HEK293T (cell line): ENCODE measurements at regions not wholly inside any gene's neighbourhood (a gene's known extent, or its start where the extent isn't known, plus 50 kb on each side); places are given as distances from the start of the nearest gene placed in this dataset.

Experiments
- CTCF ChIA-PET: fragments of 350-600 bp; formaldehyde crosslinking; extraction: SDS; loops from one replicate; lab custom pipeline; 2021; ENCODE audit warnings: antibody characterized with exemption, inconsistent platforms; lab: Yijun Ruan, JAX
- POLR2A ChIA-PET: fragments of 350-600 bp; formaldehyde crosslinking; extraction: SDS; loops from one replicate; lab custom pipeline; 2020; ENCODE audit warnings: antibody characterized with exemption, inconsistent platforms; lab: Yijun Ruan, JAX
- DNase-seq: peaks from one replicate; pipeline ENCODE4 v3.0.0; 2012; ENCODE audit warnings: mixed read lengths; ENCODE audit errors: extremely low spot score
- ARNT ChIP-seq: fragments of 450-650 bp; IDR thresholded peaks from 2 replicates; pipeline ENCODE4 v1.6.1; 2017; ENCODE audit warnings: mild to moderate bottlenecking
- BHLHE40 ChIP-seq: fragments of 450-650 bp; IDR thresholded peaks from 2 replicates; pipeline ENCODE4 v1.6.1; 2016; ENCODE audit warnings: mild to moderate bottlenecking, moderate library complexity, borderline replicate concordance
- CTBP1 ChIP-seq: fragments of 450-650 bp; IDR thresholded peaks from 2 replicates; pipeline ENCODE4 v1.6.1; 2016; ENCODE audit warnings: borderline replicate concordance
- ELF4 ChIP-seq: fragments of 450-650 bp; IDR thresholded peaks from 2 replicates; pipeline ENCODE4 v1.6.1; 2017; ENCODE audit warnings: antibody characterized with exemption
- FOXA1 ChIP-seq: fragments of 450-650 bp; IDR thresholded peaks from 2 replicates; pipeline ENCODE4 v1.6.1; 2016; ENCODE audit warnings: mild to moderate bottlenecking
- FOXK2 ChIP-seq: fragments of 450-650 bp; IDR thresholded peaks from 2 replicates; pipeline ENCODE4 v1.6.1; 2016; ENCODE audit warnings: mild to moderate bottlenecking
- FOXM1 ChIP-seq: fragments of 450-650 bp; IDR thresholded peaks from 2 replicates; pipeline ENCODE4 v1.6.1; 2017; ENCODE audit warnings: mild to moderate bottlenecking, borderline replicate concordance
- HDGF ChIP-seq: fragments of 450-650 bp; IDR thresholded peaks from 2 replicates; pipeline ENCODE4 v1.6.1; 2017; ENCODE audit warnings: antibody characterized with exemption, borderline replicate concordance
- L3MBTL2 ChIP-seq: fragments of 450-650 bp; conservative IDR thresholded peaks from 2 replicates; pipeline ENCODE4 v1.6.1; 2016; ENCODE audit warnings: mild to moderate bottlenecking
- LEF1 ChIP-seq: fragments of 450-650 bp; IDR thresholded peaks from 2 replicates; pipeline ENCODE4 v1.6.1; 2017; ENCODE audit warnings: mild to moderate bottlenecking, borderline replicate concordance
- NFRKB ChIP-seq: fragments of 450-650 bp; IDR thresholded peaks from 2 replicates; pipeline ENCODE4 v1.6.1; 2016; ENCODE audit warnings: mild to moderate bottlenecking, moderate library complexity
- SP1 ChIP-seq: fragments of 450-650 bp; IDR thresholded peaks from 2 replicates; pipeline ENCODE4 v1.6.1; 2017
- SUZ12 ChIP-seq: fragments of 450-650 bp; IDR thresholded peaks from 2 replicates; pipeline ENCODE4 v1.6.1; 2016; ENCODE audit warnings: mild to moderate bottlenecking
- TARDBP ChIP-seq: fragments of 450-650 bp; IDR thresholded peaks from 2 replicates; pipeline ENCODE4 v1.6.1; 2016
- ZNF384 ChIP-seq: fragments of 450-650 bp; IDR thresholded peaks from 2 replicates; pipeline ENCODE4 v1.6.1; 2016
- TF ChIP-seq, protein P1 (sequence below): fragments of 450-650 bp; IDR thresholded peaks from 2 replicates; pipeline ENCODE4 v1.6.1; 2016

DNA sequence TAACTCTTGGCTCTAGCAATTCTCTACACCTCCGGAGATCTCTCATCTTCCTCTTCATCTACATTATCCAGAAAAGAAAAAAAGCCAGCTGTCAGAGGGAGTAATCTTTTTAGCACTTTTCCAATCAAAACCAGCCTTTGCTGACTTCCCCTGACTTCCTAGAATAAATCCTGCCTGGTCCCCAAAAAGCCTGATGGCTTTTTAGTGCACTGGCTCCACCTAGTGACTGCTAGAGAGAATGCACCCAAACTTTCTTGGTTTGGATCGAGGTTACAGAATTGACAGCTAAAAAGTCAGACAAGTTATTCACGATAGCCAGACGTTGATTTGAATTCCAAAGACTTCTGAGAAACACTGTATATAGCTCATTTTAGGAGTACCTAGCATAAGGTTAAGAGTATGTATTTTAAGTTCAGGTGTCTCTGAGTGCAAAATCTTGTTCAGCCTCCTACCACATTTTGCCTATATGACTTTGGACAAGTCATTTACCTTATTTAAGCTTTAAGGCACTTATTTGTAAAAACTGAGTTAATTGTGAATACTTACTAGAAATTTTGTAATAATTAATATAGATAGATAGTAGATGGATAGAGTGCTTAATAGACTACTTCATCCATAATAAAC is 185.7 kb upstream of the GRIN2B start:
- peak; percentile 58 for DNase-seq
- TF ChIP-seq TARDBP: no peak
- TF ChIP-seq, protein P1, sequence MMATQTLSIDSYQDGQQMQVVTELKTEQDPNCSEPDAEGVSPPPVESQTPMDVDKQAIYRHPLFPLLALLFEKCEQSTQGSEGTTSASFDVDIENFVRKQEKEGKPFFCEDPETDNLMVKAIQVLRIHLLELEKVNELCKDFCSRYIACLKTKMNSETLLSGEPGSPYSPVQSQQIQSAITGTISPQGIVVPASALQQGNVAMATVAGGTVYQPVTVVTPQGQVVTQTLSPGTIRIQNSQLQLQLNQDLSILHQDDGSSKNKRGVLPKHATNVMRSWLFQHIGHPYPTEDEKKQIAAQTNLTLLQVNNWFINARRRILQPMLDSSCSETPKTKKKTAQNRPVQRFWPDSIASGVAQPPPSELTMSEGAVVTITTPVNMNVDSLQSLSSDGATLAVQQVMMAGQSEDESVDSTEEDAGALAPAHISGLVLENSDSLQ: peak; percentile 5; the same call in 1 of the 2 replicates

DNA sequence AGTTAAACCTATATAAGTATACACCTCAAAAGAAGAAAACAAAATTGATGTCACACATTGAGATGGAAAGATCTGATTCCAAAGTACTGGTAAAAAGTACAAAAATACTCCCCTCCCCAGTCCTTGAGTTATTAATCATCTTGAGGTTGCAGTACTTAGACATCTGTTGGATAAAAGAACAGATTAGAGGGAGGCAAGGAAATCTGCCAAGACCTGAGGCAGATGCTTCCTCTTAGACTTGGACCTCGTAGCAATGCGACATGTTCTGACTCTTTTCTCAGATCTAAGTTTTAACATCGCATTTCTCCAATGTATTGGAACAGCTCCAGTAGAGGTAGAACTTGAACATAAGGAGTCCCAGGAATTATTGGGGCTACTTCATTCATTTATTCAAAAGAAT is 187.9 kb upstream of the GRIN2B start:
- CTCF ChIA-PET: no interaction called here
- TF ChIP-seq FOXM1 (no peak), FOXK2 (no peak), ELF4 (no peak), L3MBTL2 (no peak), NFRKB (no peak), ARNT (no peak), SP1 (no peak), LEF1 (no peak), HDGF (no peak), SUZ12 (no peak), TARDBP (no peak), ZNF384 (no peak), CTBP1 (no peak), BHLHE40 (no peak), FOXA1 (no peak)
- TF ChIP-seq, protein P1: no peak
- DNase-seq: no peak
- POLR2A ChIA-PET: no interaction called here

More for the DNA sequence above, 185.7 kb upstream of the GRIN2B start:
- POLR2A ChIA-PET: no interaction called here
- CTCF ChIA-PET: interaction anchor here (0.6 to 1.8 kb wide), 19 partner anchors 9 to 885 kb away, joined by 3 to 7 read pairs (median 4); no protein-coding TSS in a partner anchor

DNA sequence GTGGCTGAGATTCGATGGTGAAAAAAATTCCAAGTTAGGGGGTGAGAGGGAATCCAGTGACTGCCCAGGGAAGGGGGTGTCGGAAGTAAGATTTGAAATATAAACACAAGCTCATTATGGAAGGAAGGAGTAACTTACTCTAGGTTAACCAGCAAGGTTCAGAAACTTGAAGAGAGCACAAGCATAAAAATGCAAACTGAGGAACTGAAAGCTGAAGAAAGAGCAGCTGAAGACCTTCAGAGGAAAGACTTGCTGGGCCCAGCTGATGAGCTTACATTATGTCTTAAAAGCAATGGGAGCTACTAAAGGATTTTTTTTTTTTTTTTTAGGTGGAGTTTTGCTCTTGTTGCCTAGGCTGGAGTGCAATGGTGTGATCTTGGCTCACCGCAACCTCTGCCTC is 189.7 kb upstream of the GRIN2B start:
- DNase-seq: no peak
- CTCF ChIA-PET: no interaction called here
- POLR2A ChIA-PET: no interaction called here
- TF ChIP-seq, protein P1: no peak
- no peak for TF ChIP-seq TARDBP
- no peak for TF ChIP-seq ZNF384
- no peak for TF ChIP-seq SUZ12
- no peak for TF ChIP-seq L3MBTL2
- no peak for TF ChIP-seq HDGF
- no peak for TF ChIP-seq FOXK2
- TF ChIP-seq ARNT: no peak
- no peak for TF ChIP-seq FOXM1
- no peak for TF ChIP-seq LEF1
- no peak for TF ChIP-seq NFRKB
- no peak for TF ChIP-seq ELF4
- TF ChIP-seq BHLHE40: no peak
- TF ChIP-seq SP1: no peak
- TF ChIP-seq FOXA1: no peak
- no peak for TF ChIP-seq CTBP1

DNA sequence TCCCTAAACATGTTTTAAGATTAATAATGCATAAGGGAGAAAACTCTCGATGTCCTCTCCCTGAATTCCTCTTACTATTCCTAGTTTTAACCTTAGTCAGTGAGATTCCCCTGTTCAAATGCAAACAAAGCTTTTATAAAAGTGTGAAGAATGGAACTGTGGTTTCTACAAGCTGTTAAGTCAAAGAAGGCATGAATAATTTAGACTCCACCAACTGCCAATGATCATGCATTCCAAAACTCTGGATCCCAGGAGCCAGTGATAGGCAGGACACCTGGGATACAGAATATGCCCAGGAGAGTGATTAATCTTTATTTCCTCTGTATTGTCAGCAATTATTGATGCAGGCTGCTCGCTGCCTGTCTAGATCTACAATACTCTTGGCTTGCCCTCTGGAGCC is 190.3 kb upstream of the ATF7IP start:
- TF ChIP-seq SUZ12 (no peak), LEF1 (no peak), HDGF (no peak), NFRKB (no peak)
- ChIA-PET CTCF (no interaction called here), POLR2A (no interaction called here)
- no peak for DNase-seq

DNA sequence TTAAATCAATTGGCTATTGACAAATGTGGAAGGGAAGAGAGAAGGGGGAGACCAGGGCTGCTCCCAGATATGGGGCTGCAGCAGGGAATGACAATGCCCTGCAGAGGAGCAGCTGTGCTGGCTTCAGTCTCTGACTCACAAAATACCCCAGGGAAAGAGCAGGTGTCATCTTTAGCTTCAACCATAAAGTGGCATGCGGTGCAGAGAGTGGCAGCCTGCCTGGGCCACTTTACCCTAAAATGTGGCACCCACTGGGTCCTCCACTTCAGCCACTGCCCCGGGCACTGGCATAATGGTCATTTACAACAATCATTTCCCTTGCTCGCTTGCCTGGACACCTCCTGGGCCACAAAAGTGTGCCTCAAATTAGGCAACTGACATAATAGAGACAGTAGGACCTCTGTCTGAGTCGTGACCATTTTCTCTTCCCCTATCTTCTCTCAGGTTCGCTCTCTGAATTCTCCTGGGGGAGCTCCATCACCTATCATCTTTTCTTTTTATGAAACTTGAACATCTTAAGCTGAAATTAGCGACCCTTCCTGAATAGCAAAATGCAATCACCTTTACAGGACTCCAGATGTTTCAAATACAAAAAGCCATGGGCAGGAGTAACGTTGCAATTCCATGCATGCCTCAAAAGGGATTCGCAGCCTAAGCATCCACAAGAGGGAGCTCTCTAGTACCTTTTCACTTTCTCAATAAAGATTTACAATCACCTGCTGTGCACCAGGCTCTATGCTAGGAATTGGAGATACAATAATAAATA is 179.9 kb upstream of the ATF7IP start:
- TF ChIP-seq ELF4 (no peak), SP1 (no peak), TARDBP (no peak), NFRKB (no peak), ARNT (no peak), LEF1 (no peak)
- TF ChIP-seq, protein P1: peak; percentile 33; the same call in 1 of the 2 replicates
- CTCF ChIA-PET: interaction anchor here (0.5 to 1.2 kb wide), 11 partner anchors 14 to 1369 kb away, joined by 3 to 5 read pairs (median 3); no protein-coding TSS in a partner anchor
- peak; percentile 57 for DNase-seq
- POLR2A ChIA-PET: no interaction called here

DNA sequence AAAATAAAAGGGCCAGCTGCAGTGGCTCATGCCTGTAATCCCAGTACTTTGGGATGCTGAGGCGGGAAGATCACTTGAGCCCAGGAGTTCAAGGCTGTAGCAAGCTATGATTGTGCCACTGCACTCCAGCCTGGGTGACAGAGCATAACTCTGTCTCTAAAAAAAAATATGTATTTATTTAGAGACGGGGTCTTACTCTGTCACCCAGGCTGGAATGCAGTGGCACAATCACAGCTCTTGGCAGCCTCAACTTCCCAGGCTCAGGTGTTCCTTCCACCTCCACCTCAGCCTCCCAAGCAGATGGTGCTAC is 179.3 kb upstream of the ATF7IP start:
- no peak for DNase-seq
- POLR2A ChIA-PET: no interaction called here
- CTCF ChIA-PET: interaction anchor here (0.5 to 1.2 kb wide), 10 partner anchors 19 to 1369 kb away, joined by 3 to 5 read pairs (median 3); no protein-coding TSS in a partner anchor
- no peak for TF ChIP-seq ELF4
- no peak for TF ChIP-seq TARDBP
- TF ChIP-seq FOXK2: no peak
- TF ChIP-seq NFRKB: no peak
- TF ChIP-seq SP1: no peak
- no peak for TF ChIP-seq ZNF384
- TF ChIP-seq FOXM1: no peak
- no peak for TF ChIP-seq ARNT
- no peak for TF ChIP-seq CTBP1
- no peak for TF ChIP-seq FOXA1
- TF ChIP-seq LEF1: no peak
- TF ChIP-seq BHLHE40: no peak
- no peak for TF ChIP-seq SUZ12
- TF ChIP-seq, protein P1: no peak
- no peak for TF ChIP-seq L3MBTL2
- no peak for TF ChIP-seq HDGF
